Cardiac fibroblast (primary cell): ENCODE measurements at regions not wholly inside any gene's neighbourhood (a gene's known extent, or its start where the extent isn't known, plus 50 kb on each side); places are given as distances from the start of the nearest gene placed in this dataset.
A peak's percentile ranks its signal among the peaks of the same experiment; 100 is the strongest.

Experiments
- DNase-seq, 2 donors: peaks; one replicate each; pipeline versions ENCODE4 v3.0.0 to v3.0.0-alpha.2; 2010; ENCODE audit warnings: low read depth in 2 of 2
- H3K4me3 ChIP-seq, 2 donors: replicated peaks in 1 of 2; 1 replicate in 1 of 2; 2 replicates in 1 of 2; pipeline ENCODE4 v1.5.1; 2011; ENCODE audit warnings: low read depth in 2 of 2, low read length in 2 of 2, mild to moderate bottlenecking in 2 of 2, moderate library complexity in 1 of 2
- TF ChIP-seq, protein P1 (sequence below): IDR thresholded peaks from one replicate; pipeline ENCODE4 v1.5.1; 2011; ENCODE audit warnings: low read depth, mild to moderate bottlenecking, low read length, inconsistent platforms

DNA sequence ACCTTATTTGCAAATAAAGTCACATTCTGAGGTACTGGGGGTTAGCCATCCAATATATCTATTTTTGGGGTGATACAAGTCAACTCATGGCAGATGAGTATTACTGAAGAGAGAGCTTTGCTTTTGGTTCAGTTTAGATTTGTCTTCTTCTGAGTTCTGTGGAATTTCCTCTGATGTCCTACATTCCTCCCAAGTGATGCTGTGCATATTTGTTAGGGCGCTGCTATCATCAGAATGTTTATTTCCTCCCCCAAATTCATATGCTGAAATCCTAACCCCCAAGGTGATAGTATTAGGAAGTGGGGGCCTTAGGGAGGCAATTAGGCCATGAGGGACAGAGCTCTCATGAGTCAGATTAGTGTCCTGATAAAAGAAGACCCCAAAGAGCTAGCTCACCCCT, 96.2 kb upstream of the WLS start:
- no peak overlapping the region for H3K4me3 ChIP-seq
- TF ChIP-seq, protein P1, sequence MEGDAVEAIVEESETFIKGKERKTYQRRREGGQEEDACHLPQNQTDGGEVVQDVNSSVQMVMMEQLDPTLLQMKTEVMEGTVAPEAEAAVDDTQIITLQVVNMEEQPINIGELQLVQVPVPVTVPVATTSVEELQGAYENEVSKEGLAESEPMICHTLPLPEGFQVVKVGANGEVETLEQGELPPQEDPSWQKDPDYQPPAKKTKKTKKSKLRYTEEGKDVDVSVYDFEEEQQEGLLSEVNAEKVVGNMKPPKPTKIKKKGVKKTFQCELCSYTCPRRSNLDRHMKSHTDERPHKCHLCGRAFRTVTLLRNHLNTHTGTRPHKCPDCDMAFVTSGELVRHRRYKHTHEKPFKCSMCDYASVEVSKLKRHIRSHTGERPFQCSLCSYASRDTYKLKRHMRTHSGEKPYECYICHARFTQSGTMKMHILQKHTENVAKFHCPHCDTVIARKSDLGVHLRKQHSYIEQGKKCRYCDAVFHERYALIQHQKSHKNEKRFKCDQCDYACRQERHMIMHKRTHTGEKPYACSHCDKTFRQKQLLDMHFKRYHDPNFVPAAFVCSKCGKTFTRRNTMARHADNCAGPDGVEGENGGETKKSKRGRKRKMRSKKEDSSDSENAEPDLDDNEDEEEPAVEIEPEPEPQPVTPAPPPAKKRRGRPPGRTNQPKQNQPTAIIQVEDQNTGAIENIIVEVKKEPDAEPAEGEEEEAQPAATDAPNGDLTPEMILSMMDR: no peak
- peak in 1 of 2 donors; percentile 68 for DNase-seq

DNA sequence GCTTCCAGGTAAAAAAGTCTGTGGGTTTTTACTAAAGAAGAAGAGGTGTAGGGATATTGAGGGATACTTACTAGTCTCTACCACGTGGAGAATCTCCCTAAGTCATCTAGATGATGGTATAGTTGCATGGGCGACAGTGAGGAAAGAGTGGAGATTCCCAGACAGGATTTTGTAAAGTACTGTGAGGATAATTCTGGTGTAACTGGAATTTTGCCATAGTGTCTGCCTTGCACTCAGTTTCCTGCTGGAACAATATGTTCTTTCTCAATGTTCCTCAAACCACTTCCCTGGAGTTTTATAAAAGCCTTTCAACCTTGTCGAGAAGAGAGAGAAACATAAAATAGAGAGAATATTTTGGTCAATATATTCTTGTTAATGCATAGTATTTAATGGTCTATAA, 95.1 kb upstream of the WLS start:
- TF ChIP-seq, protein P1: no peak
- DNase-seq: peak; percentile 73 to 88
- no peak overlapping the region for H3K4me3 ChIP-seq

DNA sequence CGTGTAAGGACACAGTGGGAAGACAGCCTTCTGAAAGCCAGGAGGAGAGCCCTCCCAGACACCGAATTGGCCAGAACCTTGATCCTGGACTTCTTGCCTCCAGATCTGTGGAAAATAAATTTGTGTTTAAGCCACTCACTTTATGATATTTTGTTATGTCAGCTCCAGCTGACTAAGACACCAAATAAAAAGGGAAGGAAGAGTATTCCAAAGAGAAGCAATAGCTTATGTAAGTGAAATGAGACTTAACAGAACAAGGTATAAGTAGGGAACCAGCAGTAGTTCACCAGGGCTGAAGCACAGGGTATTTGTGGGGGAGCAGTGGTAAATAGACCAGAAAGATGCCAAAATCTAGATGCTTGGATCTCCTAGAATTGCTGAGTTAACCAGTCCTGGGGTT, 94.2 kb upstream of the WLS start:
- DNase-seq: no peak
- TF ChIP-seq, protein P1: no peak
- no peak overlapping the region for H3K4me3 ChIP-seq

DNA sequence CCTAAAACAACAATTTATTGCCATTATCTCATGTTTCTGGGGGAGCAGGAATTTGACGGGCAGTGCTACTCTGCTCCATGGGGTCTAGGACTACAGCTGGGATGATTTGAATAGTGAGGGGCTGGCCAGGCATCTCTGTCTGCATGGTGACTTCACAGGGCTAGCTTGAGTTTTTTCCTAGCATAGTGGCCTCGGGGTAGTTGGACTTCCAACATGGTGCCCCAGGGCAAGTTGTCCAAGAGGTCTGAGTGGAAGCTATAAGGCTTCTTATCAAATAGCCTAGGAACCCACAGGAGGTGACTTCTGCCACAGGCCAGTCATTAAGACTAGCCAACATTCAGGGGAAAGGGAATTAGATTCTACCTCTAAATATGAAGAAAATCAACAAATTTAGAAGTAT, 92.0 kb upstream of the WLS start:
- no peak for DNase-seq
- TF ChIP-seq, protein P1: no peak
- H3K4me3 ChIP-seq: no peak overlapping the region

DNA sequence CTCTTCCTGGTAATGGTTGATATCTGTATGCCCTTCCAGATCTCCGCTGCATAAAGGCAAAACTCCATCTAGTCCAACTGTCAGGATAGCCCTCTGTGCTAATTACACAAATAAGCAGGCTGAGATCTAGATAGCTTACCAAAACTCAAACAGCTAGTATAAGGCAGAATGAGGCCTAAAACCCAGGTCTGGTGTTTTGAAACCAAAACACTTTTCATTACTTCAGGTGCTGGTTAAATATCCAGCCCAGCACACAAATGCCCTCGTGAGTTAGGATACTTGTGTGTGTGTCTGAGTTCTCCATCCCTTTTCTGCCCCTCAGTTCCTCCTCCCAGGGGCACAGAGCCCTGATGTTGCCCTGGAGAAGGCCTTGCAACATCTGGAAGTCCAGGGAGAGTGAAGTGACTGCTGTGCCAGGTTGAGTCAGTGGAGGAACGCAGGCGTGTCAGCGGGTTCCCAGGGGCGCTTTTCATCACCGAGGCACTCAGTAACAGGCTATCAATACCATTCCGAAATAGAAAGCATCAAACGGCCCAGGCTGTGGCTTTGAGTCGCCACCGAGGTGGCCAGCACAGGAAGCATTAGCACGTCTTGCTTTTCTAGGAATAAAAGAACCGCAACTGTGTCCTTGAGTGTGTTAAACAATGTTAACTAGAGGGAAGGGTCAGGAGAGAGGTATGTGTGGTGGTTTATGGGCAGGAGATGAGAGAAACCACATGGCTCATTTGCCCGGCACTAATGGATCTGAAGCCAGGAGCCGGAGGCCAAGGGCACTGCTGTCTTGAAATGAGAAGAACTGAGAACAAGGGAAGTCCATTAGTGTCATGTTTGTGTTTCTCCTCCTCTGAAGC, 90.7 kb upstream of the WLS start:
- no peak overlapping the region for H3K4me3 ChIP-seq
- TF ChIP-seq, protein P1: no peak
- peak; percentile 55 to 57 for DNase-seq

DNA sequence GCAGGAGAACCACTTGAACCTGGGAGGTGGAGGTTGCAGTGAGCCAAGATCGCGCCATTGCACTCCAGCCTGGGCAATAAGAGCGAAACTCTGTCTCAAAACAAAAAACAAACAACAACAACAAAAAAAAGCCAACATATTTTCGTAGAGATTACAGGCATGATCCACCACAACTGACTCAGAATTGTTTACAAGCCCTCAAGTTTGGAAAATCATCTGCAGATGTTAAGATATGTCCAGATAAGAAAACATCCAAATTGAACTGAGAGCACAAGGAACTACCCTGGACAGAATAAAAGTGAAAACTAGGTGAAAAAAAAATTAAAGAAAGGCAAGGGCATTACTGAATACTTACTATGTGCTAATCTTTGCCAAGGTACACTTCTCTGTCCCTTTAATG, 89.8 kb upstream of the WLS start:
- DNase-seq: no peak
- H3K4me3 ChIP-seq: no peak overlapping the region
- TF ChIP-seq, protein P1: no peak

DNA sequence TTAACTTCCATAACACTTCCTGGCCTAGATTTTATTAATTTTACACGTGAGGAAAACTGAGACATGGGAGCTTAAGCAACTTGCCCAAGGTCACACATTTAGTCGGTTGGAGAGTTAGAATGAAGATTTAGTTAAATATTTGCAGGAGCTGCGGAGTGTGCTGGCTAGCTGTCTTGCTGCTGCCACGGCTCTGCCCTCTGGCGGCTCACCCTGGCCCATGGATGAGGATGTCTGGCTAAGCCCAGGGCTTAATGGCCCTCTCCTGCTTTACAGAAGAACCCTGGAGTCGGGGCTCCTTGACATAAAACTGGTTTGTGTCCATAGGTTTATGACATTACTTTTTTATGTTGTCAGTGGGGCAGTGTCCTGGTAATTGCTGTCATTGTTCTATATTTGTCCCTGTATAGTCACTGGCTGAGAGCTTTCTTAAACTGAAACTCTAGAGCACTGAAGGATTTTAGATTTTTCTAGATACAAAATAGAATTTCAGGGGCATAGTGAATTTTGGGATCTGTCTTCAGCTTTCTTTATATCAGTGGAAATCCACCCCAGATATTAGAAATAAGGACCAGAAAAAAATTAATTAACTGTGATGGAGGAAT, 88.9 kb upstream of the WLS start:
- H3K4me3 ChIP-seq: no peak overlapping the region
- TF ChIP-seq, protein P1: peak; percentile 90
- peak; percentile 75 to 78 for DNase-seq
